Loucy (cell line): ENCODE measurements at regions not wholly inside any gene's neighbourhood (a gene's known extent, or its start where the extent isn't known, plus 50 kb on each side); places are given as distances from the start of the nearest gene placed in this dataset.

Experiments used
- H2AFZ ChIP-seq: fragments of 200-600 bp; sonication (generic); 2 replicates; pipeline ENCODE4 v1.6.0; 2016; ENCODE audit warnings: antibody characterized with exemption, mild to moderate bottlenecking, low read length, moderate library complexity
- H3F3A ChIP-seq: fragments of 200-600 bp; 2 replicates; pipeline ENCODE4 v1.6.0; 2016; ENCODE audit warnings: antibody characterized with exemption, low read depth, mild to moderate bottlenecking
- H3K27me3 ChIP-seq: fragments of 200-600 bp; sonication (generic); 2 replicates; pipeline ENCODE4 v1.6.1; 2014; ENCODE audit warnings: low read length, mild to moderate bottlenecking; ENCODE audit not compliant: insufficient read depth, poor library complexity, severe bottlenecking
- H3K36me3 ChIP-seq: fragments of 200-600 bp; sonication (generic); 2 replicates; pipeline ENCODE4 v1.6.1; 2016; ENCODE audit warnings: low read length; ENCODE audit not compliant: insufficient read depth
- H3K4me1 ChIP-seq: fragments of 200-600 bp; sonication (generic); 2 replicates; pipeline ENCODE4 v1.5.1; 2014; ENCODE audit warnings: low read length, mild to moderate bottlenecking; ENCODE audit not compliant: insufficient read depth, poor library complexity, severe bottlenecking
- H3K4me2 ChIP-seq: fragments of 200-600 bp; sonication (generic); 2 replicates; pipeline ENCODE4 v1.6.0; 2014; ENCODE audit warnings: antibody characterized with exemption, low read length, low read depth, mild to moderate bottlenecking; ENCODE audit not compliant: poor library complexity, severe bottlenecking
- H3K4me3 ChIP-seq: fragments of 200-600 bp; sonication (generic); 2 replicates; pipeline ENCODE4 v1.5.1; 2014; ENCODE audit warnings: low read length, mild to moderate bottlenecking, mixed read lengths; ENCODE audit not compliant: poor library complexity, severe bottlenecking
- H3K79me2 ChIP-seq: fragments of 200-600 bp; sonication (generic); 2 replicates; pipeline ENCODE4 v1.6.1; 2014; ENCODE audit warnings: low read length; ENCODE audit not compliant: insufficient read depth
- H3K9ac ChIP-seq: fragments of 200-600 bp; sonication (generic); 2 replicates; pipeline ENCODE4 v1.6.0; 2014; ENCODE audit warnings: mild to moderate bottlenecking, low read depth, low read length, moderate library complexity; ENCODE audit not compliant: poor library complexity, severe bottlenecking
- H3K9me2 ChIP-seq: fragments of 200-600 bp; sonication (generic); replicated peaks from 2 replicates; pipeline ENCODE4 v1.6.1; 2016; ENCODE audit warnings: low read depth, low read length, mixed read lengths
- H3K9me3 ChIP-seq: fragments of 200-600 bp; sonication (generic); 2 replicates; pipeline ENCODE4 v1.6.1; 2014; ENCODE audit warnings: mild to moderate bottlenecking, antibody characterized with exemption, low read length, low read depth; ENCODE audit not compliant: insufficient read depth
- H4K20me1 ChIP-seq: fragments of 200-600 bp; sonication (generic); 2 replicates; pipeline ENCODE4 v1.6.0; 2014; ENCODE audit warnings: antibody characterized with exemption, low read length, mild to moderate bottlenecking; ENCODE audit not compliant: insufficient read depth, poor library complexity, severe bottlenecking
- EZH2phosphoT487 ChIP-seq: fragments of 200-600 bp; IDR thresholded peaks from 2 replicates; pipeline ENCODE4 v1.6.1; 2018; ENCODE audit warnings: antibody characterized with exemption, mild to moderate bottlenecking, moderate library complexity, borderline replicate concordance
- TF ChIP-seq, protein P1 (sequence below): fragments of 200-600 bp; sonication (generic); conservative IDR thresholded peaks from 2 replicates; pipeline ENCODE4 v1.5.1; 2014; ENCODE audit warnings: mild to moderate bottlenecking, antibody characterized with exemption, low read length

GRCh38 chr18:78293940-78294541 lies 685.6 kb upstream of the SALL3 start:
- Histone ChIP-seq H3K4me2 (no peak overlapping the region), H3K9me3 (peaks cover 11% of the 10 kb centered on the region; the same call in 1 of the 2 replicates)
- TF ChIP-seq, protein P1, sequence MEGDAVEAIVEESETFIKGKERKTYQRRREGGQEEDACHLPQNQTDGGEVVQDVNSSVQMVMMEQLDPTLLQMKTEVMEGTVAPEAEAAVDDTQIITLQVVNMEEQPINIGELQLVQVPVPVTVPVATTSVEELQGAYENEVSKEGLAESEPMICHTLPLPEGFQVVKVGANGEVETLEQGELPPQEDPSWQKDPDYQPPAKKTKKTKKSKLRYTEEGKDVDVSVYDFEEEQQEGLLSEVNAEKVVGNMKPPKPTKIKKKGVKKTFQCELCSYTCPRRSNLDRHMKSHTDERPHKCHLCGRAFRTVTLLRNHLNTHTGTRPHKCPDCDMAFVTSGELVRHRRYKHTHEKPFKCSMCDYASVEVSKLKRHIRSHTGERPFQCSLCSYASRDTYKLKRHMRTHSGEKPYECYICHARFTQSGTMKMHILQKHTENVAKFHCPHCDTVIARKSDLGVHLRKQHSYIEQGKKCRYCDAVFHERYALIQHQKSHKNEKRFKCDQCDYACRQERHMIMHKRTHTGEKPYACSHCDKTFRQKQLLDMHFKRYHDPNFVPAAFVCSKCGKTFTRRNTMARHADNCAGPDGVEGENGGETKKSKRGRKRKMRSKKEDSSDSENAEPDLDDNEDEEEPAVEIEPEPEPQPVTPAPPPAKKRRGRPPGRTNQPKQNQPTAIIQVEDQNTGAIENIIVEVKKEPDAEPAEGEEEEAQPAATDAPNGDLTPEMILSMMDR, result no peak
- TF ChIP-seq EZH2phosphoT487, result no peak

DNA sequence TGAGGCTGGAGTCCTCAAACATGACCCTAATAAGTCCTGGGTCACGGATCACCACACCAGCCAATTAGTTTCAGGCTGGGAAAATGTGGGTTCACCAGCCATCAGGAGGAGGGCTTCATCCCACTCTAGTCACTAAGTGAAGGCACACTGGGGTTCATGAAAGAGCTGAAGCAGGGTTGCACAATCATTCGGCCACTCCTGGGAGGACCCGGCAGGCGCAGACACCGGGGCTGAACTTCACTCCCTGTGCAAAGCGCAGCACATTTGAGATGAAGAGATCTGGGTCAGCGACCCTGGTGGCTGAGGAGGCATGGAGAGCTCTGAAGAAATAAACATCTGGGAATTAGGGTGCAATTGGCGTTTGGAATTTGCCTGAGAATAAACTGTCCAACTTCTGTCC lies 684.4 kb upstream of the SALL3 start:
- Histone ChIP-seq H3K36me3 (no peaks in the 10 kb centered on the region), H2AFZ (no peak overlapping the region), H4K20me1 (no peaks in the 10 kb centered on the region), H3K4me3 (no peak overlapping the region), H3K4me2 (no peak overlapping the region), H3K27me3 (no peaks in the 10 kb centered on the region), H3K4me1 (no peaks in the 10 kb centered on the region), H3F3A (no peaks in the 10 kb centered on the region), H3K79me2 (no peaks in the 10 kb centered on the region), H3K9me3 (peaks cover 7% of the 10 kb centered on the region; the same call in 1 of the 2 replicates), H3K9ac (no peak overlapping the region), H3K9me2 (no peaks in the 10 kb centered on the region)
- no peak for TF ChIP-seq EZH2phosphoT487
- TF ChIP-seq, protein P1, result no peak

More at GRCh38 chr18:78293940-78294541, 685.6 kb upstream of the SALL3 start:
- H4K20me1 ChIP-seq, result no peaks in the 10 kb centered on the region
- H2AFZ ChIP-seq, result no peak overlapping the region
- no peaks in the 10 kb centered on the region for H3K4me1 ChIP-seq
- H3K27me3 ChIP-seq, result no peaks in the 10 kb centered on the region
- H3K36me3 ChIP-seq, result no peaks in the 10 kb centered on the region
- no peaks in the 10 kb centered on the region for H3K9me2 ChIP-seq
- H3K4me3 ChIP-seq, result no peak overlapping the region
- no peak overlapping the region for H3K9ac ChIP-seq
- no peaks in the 10 kb centered on the region for H3F3A ChIP-seq
- H3K79me2 ChIP-seq, result no peaks in the 10 kb centered on the region

DNA sequence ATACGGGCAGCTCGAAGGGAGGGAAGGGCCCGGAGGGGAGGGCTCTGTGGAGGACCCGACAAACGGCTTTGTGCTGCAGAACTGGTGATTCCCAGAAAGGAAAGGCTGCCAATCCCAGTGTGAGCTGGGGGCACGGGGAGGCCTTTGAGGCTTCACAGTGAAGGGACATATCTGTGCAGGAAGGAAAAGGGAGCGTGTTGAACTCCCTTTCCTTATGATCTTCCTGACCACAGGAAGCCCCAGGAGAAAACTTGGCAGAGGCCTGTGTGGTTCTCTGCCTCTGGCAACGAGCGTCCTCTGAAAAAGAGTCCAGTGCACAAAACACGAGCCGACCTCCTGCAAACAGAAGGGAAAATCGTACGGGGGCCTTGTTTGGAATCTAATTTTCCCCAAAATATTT lies 683.5 kb upstream of the SALL3 start:
- TF ChIP-seq, protein P1, result no peak
- TF ChIP-seq EZH2phosphoT487, result no peak
- H3K27me3 ChIP-seq, result no peaks in the 10 kb centered on the region
- H3F3A ChIP-seq, result no peaks in the 10 kb centered on the region
- H3K9me2 ChIP-seq, result no peaks in the 10 kb centered on the region
- H3K4me1 ChIP-seq, result no peaks in the 10 kb centered on the region
- H4K20me1 ChIP-seq, result no peaks in the 10 kb centered on the region
- H3K4me3 ChIP-seq, result no peak overlapping the region
- H3K9ac ChIP-seq, result no peak overlapping the region
- no peaks in the 10 kb centered on the region for H3K79me2 ChIP-seq
- no peak overlapping the region for H3K4me2 ChIP-seq
- H3K36me3 ChIP-seq, result no peaks in the 10 kb centered on the region
- no peak overlapping the region for H2AFZ ChIP-seq
- peaks cover 6% of the 10 kb centered on the region; the same call in 1 of the 2 replicates for H3K9me3 ChIP-seq
